ENCODE measurements at regions not wholly inside any gene's neighbourhood (a gene's known extent, or its start where the extent isn't known, plus 50 kb on each side); places are given as distances from the start of the nearest gene placed in this dataset.

GRCh38 chr13:99724633-99725517 is 223.6 kb downstream of the TM9SF2 start:
- Mint-ChIP-seq H3K27me3 (ENCODE audit: low read depth) (no peaks in the 10 kb centered on the region), H3K4me3 (ENCODE audit: unreplicated experiment) (no peak overlapping the region), H3K27ac (ENCODE audit: unreplicated experiment) (no peak overlapping the region), H3K36me3 (ENCODE audit: low read depth) (peaks cover 2% of the 10 kb centered on the region), H3K9me3 (ENCODE audit: low read depth) (no peaks in the 10 kb centered on the region), H3K4me1 (ENCODE audit: low read depth) (peaks cover 9% of the 10 kb centered on the region)
- TF ChIP-seq, protein P1, sequence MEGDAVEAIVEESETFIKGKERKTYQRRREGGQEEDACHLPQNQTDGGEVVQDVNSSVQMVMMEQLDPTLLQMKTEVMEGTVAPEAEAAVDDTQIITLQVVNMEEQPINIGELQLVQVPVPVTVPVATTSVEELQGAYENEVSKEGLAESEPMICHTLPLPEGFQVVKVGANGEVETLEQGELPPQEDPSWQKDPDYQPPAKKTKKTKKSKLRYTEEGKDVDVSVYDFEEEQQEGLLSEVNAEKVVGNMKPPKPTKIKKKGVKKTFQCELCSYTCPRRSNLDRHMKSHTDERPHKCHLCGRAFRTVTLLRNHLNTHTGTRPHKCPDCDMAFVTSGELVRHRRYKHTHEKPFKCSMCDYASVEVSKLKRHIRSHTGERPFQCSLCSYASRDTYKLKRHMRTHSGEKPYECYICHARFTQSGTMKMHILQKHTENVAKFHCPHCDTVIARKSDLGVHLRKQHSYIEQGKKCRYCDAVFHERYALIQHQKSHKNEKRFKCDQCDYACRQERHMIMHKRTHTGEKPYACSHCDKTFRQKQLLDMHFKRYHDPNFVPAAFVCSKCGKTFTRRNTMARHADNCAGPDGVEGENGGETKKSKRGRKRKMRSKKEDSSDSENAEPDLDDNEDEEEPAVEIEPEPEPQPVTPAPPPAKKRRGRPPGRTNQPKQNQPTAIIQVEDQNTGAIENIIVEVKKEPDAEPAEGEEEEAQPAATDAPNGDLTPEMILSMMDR (IDR thresholded peaks at IDR 0.05): no peak
- DNase-seq (ENCODE audit: low spot score): no peak

GRCh38 chr13:99723878-99724277 is 222.6 kb downstream of the TM9SF2 start:
- TF ChIP-seq, protein P1 (IDR thresholded peaks at IDR 0.05): no peak
- Mint-ChIP-seq H3K27me3 (ENCODE audit: low read depth) (no peaks in the 10 kb centered on the region), H3K36me3 (ENCODE audit: low read depth) (peaks cover 2% of the 10 kb centered on the region), H3K4me1 (ENCODE audit: low read depth) (peaks cover 9% of the 10 kb centered on the region), H3K27ac (ENCODE audit: unreplicated experiment) (no peak overlapping the region), H3K9me3 (ENCODE audit: low read depth) (no peaks in the 10 kb centered on the region), H3K4me3 (ENCODE audit: unreplicated experiment) (no peak overlapping the region)
- DNase-seq (ENCODE audit: low spot score): no peak

DNA sequence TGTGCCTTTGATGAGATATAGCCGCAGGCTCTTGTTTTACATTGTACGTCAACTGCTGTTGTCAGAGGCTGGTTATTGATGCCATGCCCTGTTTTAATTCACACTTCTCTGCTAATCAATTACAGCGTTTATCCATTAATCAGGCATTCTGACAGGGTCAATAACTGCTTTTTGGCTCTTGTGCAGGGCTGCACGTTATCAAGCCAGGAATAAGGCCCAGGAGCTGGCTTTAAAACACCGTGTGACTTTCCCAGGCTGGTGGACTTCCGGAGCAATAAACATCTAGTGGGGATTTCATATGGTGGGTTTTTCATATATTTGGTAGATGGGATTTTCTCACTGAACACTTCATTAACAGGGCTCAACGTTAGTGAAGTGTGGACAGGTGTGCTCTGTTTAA is 221.7 kb downstream of the TM9SF2 start:
- TF ChIP-seq, protein P1 (IDR thresholded peaks at IDR 0.05): no peak
- no peaks in the 10 kb centered on the region for H3K27me3 Mint-ChIP-seq (ENCODE audit: low read depth)
- H3K4me3 Mint-ChIP-seq (ENCODE audit: unreplicated experiment): no peak overlapping the region
- H3K27ac Mint-ChIP-seq (ENCODE audit: unreplicated experiment): no peak overlapping the region
- peaks cover 9% of the 10 kb centered on the region for H3K4me1 Mint-ChIP-seq (ENCODE audit: low read depth)
- no peaks in the 10 kb centered on the region for H3K9me3 Mint-ChIP-seq (ENCODE audit: low read depth)
- H3K36me3 Mint-ChIP-seq (ENCODE audit: low read depth): peaks cover 2% of the 10 kb centered on the region
- no peak for DNase-seq (ENCODE audit: low spot score)

DNA sequence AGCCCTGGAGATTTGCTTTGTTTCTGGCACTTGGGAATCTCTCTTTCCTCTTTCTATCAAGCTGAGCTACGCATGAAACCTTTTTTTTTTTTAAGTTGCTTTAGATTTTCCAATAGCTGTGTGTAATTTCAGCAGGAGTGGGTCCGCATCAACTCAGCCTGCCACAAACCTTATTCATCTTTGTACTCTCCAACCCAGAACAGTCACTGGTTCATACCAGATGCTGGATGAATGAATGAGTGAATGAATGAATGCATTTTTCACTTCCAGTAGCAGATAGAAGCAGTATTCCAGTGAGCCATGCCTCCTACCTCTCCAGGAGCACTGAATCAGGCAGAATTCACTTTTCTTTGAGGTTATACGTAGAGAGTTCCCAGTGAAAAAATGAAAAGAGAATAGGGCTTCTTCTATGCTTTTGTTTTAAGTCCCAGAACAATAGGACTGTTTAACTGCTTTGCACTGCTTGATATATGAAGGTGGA is 221.1 kb downstream of the TM9SF2 start:
- Mint-ChIP-seq H3K4me3 (ENCODE audit: unreplicated experiment) (no peak overlapping the region), H3K9me3 (ENCODE audit: low read depth) (no peaks in the 10 kb centered on the region), H3K27me3 (ENCODE audit: low read depth) (no peaks in the 10 kb centered on the region), H3K36me3 (ENCODE audit: low read depth) (peaks cover 2% of the 10 kb centered on the region), H3K4me1 (ENCODE audit: low read depth) (peaks cover 9% of the 10 kb centered on the region), H3K27ac (ENCODE audit: unreplicated experiment) (no peak overlapping the region)
- TF ChIP-seq, protein P1 (IDR thresholded peaks at IDR 0.05): no peak
- DNase-seq (ENCODE audit: low spot score): no peak

- Mint-ChIP-seq H3K4me3 (ENCODE audit: unreplicated experiment) (no peak overlapping the region), H3K9me3 (ENCODE audit: low read depth) (no peaks in the 10 kb centered on the region), H3K27me3 (ENCODE audit: low read depth) (no peaks in the 10 kb centered on the region), H3K4me1 (ENCODE audit: low read depth) (peaks cover 9% of the 10 kb centered on the region), H3K27ac (ENCODE audit: unreplicated experiment) (no peak overlapping the region), H3K36me3 (ENCODE audit: low read depth) (peaks cover 2% of the 10 kb centered on the region)
- DNase-seq (ENCODE audit: low spot score): no peak
- TF ChIP-seq, protein P1 (IDR thresholded peaks at IDR 0.05): no peak
Observed at GRCh38 chr13:99721606-99722337, 220.5 kb downstream of the TM9SF2 start.
